ENCODE measurements at regions not wholly inside any gene's neighbourhood (a gene's known extent, or its start where the extent isn't known, plus 50 kb on each side); places are given as distances from the start of the nearest gene placed in this dataset.
"Not testable (repeated sequence)": the region's sequence is repeated elsewhere in the genome, so short reads cannot be mapped to it uniquely, and the experiment has no call there.

- no peaks in the 10 kb centered on the region for H3K9me2 ChIP-seq (ENCODE audit: low read depth, low read length)
- no peaks in the 10 kb centered on the region for H3F3A ChIP-seq (ENCODE audit: insufficient read depth, low read length)
- H3K4me2 ChIP-seq (ENCODE audit: low read length) = no peak overlapping the region
- H4K20me1 ChIP-seq (ENCODE audit: insufficient read depth, low read length) = no peaks in the 10 kb centered on the region
- H3K9me3 ChIP-seq (ENCODE audit: low read length) = no peaks in the 10 kb centered on the region
- H2AFZ ChIP-seq (ENCODE audit: low read length) = no peak overlapping the region
- no peak overlapping the region for H3K27ac ChIP-seq (ENCODE audit: low read depth, low read length, poor library complexity, severe bottlenecking)
- no peak overlapping the region for H3K9ac ChIP-seq (ENCODE audit: low read length)
- H3K4me3 ChIP-seq (ENCODE audit: low read depth, low read length, poor library complexity, severe bottlenecking) = no peak overlapping the region
- H3K27me3 ChIP-seq (ENCODE audit: insufficient read depth, low read length) = no peaks in the 10 kb centered on the region
- no peaks in the 10 kb centered on the region for H3K4me1 ChIP-seq (ENCODE audit: insufficient read depth, low read length, severe bottlenecking)
- TF ChIP-seq CTCF (IDR thresholded peaks at IDR 0.05; ENCODE audit: low read length) (no peak), EZH2 (IDR thresholded peaks at IDR 0.05; ENCODE audit: borderline replicate concordance, low read length) (no peak)
- H3K36me3 ChIP-seq (ENCODE audit: insufficient read depth, low read length) = no peaks in the 10 kb centered on the region
- no peaks in the 10 kb centered on the region for H3K79me2 ChIP-seq (ENCODE audit: insufficient read depth, low read length)
These were observed 86.5 kb upstream of the CCDC180 start for GRCh38 chr9:97220894-97221477.

- not testable (repeated sequence) for H3F3A ChIP-seq (ENCODE audit: insufficient read depth, low read length); H3K27ac ChIP-seq (ENCODE audit: low read depth, low read length, poor library complexity, severe bottlenecking); H3K9me2 ChIP-seq (ENCODE audit: low read depth, low read length); H3K4me3 ChIP-seq (ENCODE audit: low read depth, low read length, poor library complexity, severe bottlenecking); H3K9ac ChIP-seq (ENCODE audit: low read length); H3K36me3 ChIP-seq (ENCODE audit: insufficient read depth, low read length); H3K4me2 ChIP-seq (ENCODE audit: low read length); H3K79me2 ChIP-seq (ENCODE audit: insufficient read depth, low read length); H3K4me1 ChIP-seq (ENCODE audit: insufficient read depth, low read length, severe bottlenecking); H2AFZ ChIP-seq (ENCODE audit: low read length); H3K9me3 ChIP-seq (ENCODE audit: low read length); H4K20me1 ChIP-seq (ENCODE audit: insufficient read depth, low read length); H3K27me3 ChIP-seq (ENCODE audit: insufficient read depth, low read length)
These were observed 87.1 kb upstream of the CCDC180 start for GRCh38 chr9:97220396-97220795.

GRCh38 chr9:97219443-97220140 lies 87.9 kb upstream of the CCDC180 start:
- not testable (repeated sequence) for H2AFZ ChIP-seq (ENCODE audit: low read length); H3K4me1 ChIP-seq (ENCODE audit: insufficient read depth, low read length, severe bottlenecking); H3F3A ChIP-seq (ENCODE audit: insufficient read depth, low read length); H3K27ac ChIP-seq (ENCODE audit: low read depth, low read length, poor library complexity, severe bottlenecking); H3K9me2 ChIP-seq (ENCODE audit: low read depth, low read length); H3K9me3 ChIP-seq (ENCODE audit: low read length); H3K4me2 ChIP-seq (ENCODE audit: low read length); H4K20me1 ChIP-seq (ENCODE audit: insufficient read depth, low read length); H3K27me3 ChIP-seq (ENCODE audit: insufficient read depth, low read length); H3K4me3 ChIP-seq (ENCODE audit: low read depth, low read length, poor library complexity, severe bottlenecking); H3K79me2 ChIP-seq (ENCODE audit: insufficient read depth, low read length); H3K36me3 ChIP-seq (ENCODE audit: insufficient read depth, low read length); H3K9ac ChIP-seq (ENCODE audit: low read length)

GRCh38 chr9:97215127-97215526 lies 92.3 kb upstream of the CCDC180 start:
- H3K36me3 ChIP-seq (ENCODE audit: insufficient read depth, low read length); H3F3A ChIP-seq (ENCODE audit: insufficient read depth, low read length); H3K27me3 ChIP-seq (ENCODE audit: insufficient read depth, low read length); H3K27ac ChIP-seq (ENCODE audit: low read depth, low read length, poor library complexity, severe bottlenecking); H3K4me3 ChIP-seq (ENCODE audit: low read depth, low read length, poor library complexity, severe bottlenecking); H3K4me1 ChIP-seq (ENCODE audit: insufficient read depth, low read length, severe bottlenecking); H3K9ac ChIP-seq (ENCODE audit: low read length); H3K79me2 ChIP-seq (ENCODE audit: insufficient read depth, low read length); H2AFZ ChIP-seq (ENCODE audit: low read length); H3K4me2 ChIP-seq (ENCODE audit: low read length); H3K9me2 ChIP-seq (ENCODE audit: low read depth, low read length); H3K9me3 ChIP-seq (ENCODE audit: low read length); H4K20me1 ChIP-seq (ENCODE audit: insufficient read depth, low read length): not testable (repeated sequence)

- H3K79me2 ChIP-seq (ENCODE audit: insufficient read depth, low read length); H3K4me1 ChIP-seq (ENCODE audit: insufficient read depth, low read length, severe bottlenecking); H3K9ac ChIP-seq (ENCODE audit: low read length); H3K36me3 ChIP-seq (ENCODE audit: insufficient read depth, low read length); H3K4me3 ChIP-seq (ENCODE audit: low read depth, low read length, poor library complexity, severe bottlenecking); H3K9me2 ChIP-seq (ENCODE audit: low read depth, low read length); H4K20me1 ChIP-seq (ENCODE audit: insufficient read depth, low read length); H3K27ac ChIP-seq (ENCODE audit: low read depth, low read length, poor library complexity, severe bottlenecking); H2AFZ ChIP-seq (ENCODE audit: low read length); H3K9me3 ChIP-seq (ENCODE audit: low read length); H3K4me2 ChIP-seq (ENCODE audit: low read length); H3K27me3 ChIP-seq (ENCODE audit: insufficient read depth, low read length); H3F3A ChIP-seq (ENCODE audit: insufficient read depth, low read length): not testable (repeated sequence)
These were observed 92.9 kb upstream of the CCDC180 start for GRCh38 chr9:97214556-97214955.

- H3K79me2 ChIP-seq (ENCODE audit: insufficient read depth, low read length); H3K36me3 ChIP-seq (ENCODE audit: insufficient read depth, low read length); H3K4me1 ChIP-seq (ENCODE audit: insufficient read depth, low read length, severe bottlenecking); H3K9me2 ChIP-seq (ENCODE audit: low read depth, low read length); H3K27me3 ChIP-seq (ENCODE audit: insufficient read depth, low read length); H3K4me3 ChIP-seq (ENCODE audit: low read depth, low read length, poor library complexity, severe bottlenecking); H4K20me1 ChIP-seq (ENCODE audit: insufficient read depth, low read length); H3K27ac ChIP-seq (ENCODE audit: low read depth, low read length, poor library complexity, severe bottlenecking); H3F3A ChIP-seq (ENCODE audit: insufficient read depth, low read length); H3K4me2 ChIP-seq (ENCODE audit: low read length); H3K9me3 ChIP-seq (ENCODE audit: low read length); H3K9ac ChIP-seq (ENCODE audit: low read length); H2AFZ ChIP-seq (ENCODE audit: low read length): not testable (repeated sequence)
These were observed 107.8 kb upstream of the CCDC180 start for GRCh38 chr9:97199683-97200082.

GRCh38 chr9:97193767-97194166 lies 113.7 kb upstream of the CCDC180 start:
- H3K27me3 ChIP-seq (ENCODE audit: insufficient read depth, low read length); H3K79me2 ChIP-seq (ENCODE audit: insufficient read depth, low read length); H3F3A ChIP-seq (ENCODE audit: insufficient read depth, low read length); H3K4me1 ChIP-seq (ENCODE audit: insufficient read depth, low read length, severe bottlenecking); H3K4me2 ChIP-seq (ENCODE audit: low read length); H2AFZ ChIP-seq (ENCODE audit: low read length); H3K36me3 ChIP-seq (ENCODE audit: insufficient read depth, low read length); H3K27ac ChIP-seq (ENCODE audit: low read depth, low read length, poor library complexity, severe bottlenecking); H3K9me2 ChIP-seq (ENCODE audit: low read depth, low read length); H3K9ac ChIP-seq (ENCODE audit: low read length); H3K9me3 ChIP-seq (ENCODE audit: low read length); H4K20me1 ChIP-seq (ENCODE audit: insufficient read depth, low read length); H3K4me3 ChIP-seq (ENCODE audit: low read depth, low read length, poor library complexity, severe bottlenecking): not testable (repeated sequence)
